RKO (cell line): ENCODE measurements at regions not wholly inside any gene's neighbourhood (a gene's known extent, or its start where the extent isn't known, plus 50 kb on each side); places are given as distances from the start of the nearest gene placed in this dataset.

Source experiments
- DNase-seq: peaks from one replicate; pipeline ENCODE4 v3.0.0-alpha.2; 2016; ENCODE audit warnings: low spot score

DNA sequence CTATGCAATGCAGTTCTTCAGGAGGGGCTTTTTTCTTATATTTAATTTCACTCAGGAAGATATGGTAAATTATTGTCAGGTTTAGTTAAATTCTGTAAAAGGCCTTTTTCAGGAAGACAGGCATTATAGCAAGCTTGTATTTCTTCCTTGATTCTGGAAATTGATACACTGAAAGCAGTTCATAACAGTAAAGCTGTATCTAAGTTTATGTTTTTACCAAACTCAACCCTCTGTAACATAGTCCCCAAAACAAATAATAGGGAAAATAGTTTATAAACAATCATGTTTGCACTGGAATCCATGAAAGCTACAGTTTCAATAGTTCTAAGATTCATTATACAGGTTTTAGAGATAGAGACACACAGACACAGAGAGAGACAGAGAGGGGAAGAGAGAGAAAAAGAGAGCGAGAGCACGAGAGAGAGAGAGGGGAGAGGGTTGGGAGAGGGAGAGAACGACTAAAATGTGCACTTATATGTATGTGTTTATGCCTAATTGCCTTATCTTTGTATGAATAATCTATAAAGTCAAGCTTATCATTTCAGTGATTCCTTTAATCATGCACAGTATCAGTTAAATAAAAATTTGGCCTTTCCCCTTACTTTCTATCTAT lies 454.4 kb downstream of the RFPL4B start:
- DNase-seq: no peak

DNA sequence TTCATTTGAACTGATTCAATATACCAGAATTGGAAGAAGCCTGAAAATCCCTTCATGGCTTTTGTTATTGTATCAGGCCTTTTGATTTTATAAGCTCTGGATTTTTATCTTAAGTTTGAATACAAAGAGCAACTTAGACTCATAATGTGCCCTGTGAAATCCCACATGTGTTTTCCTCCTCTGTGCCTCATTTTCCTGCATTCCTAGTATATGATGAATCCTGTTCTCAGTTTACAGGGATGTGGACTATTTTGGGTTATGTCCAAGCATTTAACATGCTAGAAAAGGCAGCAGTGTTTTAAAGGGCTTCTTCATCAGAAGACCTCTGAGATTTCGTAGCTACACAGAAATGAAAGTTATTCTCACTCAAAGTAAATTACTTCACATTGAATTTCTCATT lies 455.0 kb downstream of the RFPL4B start:
- DNase-seq: peak; percentile 1

DNA sequence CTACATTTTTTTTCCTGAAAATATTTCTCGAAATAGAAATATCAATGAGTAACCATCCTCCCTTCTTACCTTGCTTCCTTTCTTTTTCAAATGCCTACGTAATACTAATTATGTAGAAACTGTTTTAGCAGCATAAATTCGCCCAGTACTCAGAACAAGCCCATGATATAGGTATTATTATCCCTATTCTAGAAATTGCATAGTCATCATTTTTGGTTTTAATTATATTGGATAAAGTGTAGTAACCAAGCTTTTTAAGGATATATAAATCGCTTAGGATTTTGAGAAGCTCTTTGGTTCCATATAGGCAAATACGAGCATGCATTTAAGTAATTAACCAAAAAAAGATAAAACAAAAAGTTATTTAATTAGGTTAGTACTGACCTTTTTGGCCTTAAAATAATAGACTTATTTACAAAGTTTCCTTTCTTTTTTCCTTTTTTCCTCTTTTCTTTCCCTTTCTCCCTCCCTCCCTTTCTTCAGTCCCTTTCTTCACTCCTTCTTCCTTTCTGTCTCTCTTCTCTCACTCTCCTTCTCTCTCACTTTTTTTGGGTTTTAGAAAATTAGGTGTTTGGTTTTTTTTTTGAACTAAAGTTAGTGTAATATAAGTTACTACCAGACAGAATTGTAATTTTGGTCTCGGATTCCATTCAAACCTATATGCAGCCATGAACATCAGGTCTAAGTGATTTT lies 457.7 kb downstream of the RFPL4B start:
- no peak for DNase-seq

DNA sequence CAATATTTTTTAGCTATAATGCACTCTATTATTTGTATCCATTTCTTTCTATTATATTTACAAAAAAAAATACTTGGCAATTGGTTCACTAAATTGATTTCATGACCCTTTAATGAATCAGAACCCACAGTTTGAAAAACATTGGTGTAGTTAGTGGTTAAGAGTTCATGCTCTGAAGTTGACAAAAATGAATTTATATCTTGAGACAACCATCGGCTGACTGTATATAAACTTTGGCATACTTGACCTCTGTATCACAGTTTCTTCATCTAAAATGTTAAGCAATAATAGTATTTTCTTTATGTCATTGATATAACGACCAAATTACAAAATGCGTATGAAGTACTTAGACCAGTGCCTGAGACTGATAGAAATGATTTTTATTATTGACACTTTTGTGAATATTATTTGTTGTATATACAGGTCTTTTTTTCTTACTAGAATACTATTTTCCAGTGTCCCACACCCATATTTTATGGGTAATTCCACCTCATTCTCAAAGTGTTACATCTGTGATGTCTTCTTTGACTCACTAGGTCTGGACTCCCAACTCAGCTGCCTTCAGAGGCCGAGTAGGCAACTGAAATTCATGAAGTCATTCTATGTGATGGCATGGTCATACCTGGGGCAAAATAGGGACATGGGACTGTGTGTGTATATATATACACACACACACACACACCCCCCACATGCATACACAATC lies 459.2 kb downstream of the RFPL4B start:
- no peak for DNase-seq

DNA sequence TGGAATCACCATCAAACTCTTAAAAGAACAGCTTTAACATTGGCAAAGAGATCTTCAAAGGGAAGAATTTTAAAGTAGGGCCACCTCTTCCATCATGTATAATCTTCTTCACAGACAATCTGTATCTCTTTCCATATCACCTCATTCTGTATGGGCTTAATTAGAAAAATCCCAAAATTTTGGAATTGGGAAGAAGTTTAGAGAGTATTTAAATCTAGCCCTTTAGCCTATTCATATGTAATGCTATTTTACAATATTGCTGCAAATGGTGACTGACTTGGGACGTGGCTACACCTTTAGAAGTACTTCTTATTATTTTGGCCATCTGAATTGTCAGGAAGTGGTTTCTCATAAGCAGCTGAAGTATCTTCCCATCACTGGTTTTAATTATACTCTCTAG lies 474.3 kb downstream of the RFPL4B start:
- no peak for DNase-seq

DNA sequence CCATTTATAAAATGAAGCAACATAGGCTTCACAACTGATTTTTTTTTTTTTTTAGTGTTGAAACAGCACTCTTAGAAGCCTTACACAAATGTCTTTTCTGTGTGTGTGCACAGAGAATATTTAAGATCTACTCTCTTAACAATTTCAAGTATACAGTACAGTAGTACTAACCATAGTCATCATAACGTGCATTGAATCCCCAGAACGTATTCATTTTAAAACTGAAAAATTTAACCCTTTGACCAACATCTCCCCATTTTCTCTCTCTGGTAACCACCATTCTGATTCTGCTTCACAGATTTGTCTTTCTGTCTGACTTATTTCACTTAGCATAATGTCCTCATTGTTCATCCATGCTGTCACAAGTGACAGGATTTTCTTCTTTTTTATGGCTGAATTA lies 475.6 kb downstream of the RFPL4B start:
- no peak for DNase-seq

DNA sequence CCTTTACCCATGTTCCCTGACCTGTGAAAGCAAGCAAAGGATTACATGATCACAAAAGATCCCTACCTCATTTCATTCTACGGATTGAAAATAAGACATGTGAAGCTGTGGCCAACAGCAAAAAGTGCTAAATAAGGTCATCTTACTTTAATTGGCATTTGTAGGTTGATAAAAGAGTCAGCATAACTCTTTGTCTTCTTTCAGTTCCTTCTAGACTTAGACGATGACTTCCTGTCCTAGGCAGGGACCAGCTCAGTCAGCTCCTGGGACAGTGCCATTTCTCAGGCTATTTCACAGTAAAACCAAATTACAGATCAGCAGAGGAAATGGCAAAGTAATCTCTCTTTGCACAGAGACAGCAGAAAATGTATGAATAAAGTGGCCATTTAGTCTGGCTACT lies 480.7 kb downstream of the RFPL4B start:
- DNase-seq: no peak

DNA sequence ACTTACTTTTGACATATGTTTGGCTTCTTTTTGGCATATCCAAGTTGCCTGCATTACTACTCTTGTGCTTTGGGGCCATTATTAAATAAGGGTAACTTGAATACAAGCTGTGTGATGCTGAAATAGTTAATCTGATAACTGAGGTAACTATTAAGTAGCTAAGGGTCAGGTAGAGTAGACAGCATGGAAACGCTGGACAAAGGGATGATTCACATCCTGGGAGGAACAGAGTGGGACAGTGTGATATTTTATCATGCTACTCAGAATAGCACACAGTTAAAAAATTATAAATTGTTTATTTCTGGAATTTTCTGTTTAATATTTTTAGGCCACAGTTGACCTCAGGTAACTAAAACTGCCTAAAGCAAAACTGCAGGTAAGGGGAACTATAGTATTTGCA lies 483.9 kb downstream of the RFPL4B start:
- no peak for DNase-seq

DNA sequence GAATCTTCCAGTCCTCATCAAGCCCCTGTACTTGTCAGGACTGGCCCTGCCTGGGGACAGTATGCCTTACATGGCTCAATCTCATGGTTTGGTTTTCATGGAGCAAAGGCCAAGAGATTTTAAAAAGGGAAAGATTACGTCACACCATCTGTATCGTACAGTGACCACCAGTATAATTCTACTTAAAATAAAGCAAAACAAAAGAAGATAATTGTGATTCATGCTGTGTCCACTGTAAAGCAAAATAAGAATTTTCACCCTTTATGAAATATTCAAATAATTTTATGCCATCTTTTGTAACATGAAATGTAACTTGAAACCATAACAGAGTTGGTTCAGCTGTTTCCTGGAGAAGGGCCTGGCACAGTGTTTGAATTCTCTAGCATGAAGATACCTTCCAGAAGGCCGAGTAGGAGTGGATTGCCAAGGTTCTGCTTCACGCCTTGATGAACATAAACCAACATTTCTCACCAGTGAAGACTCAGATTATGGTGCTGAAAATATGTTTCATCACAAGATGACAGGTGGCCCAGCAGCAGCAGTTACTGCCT lies 486.5 kb downstream of the RFPL4B start:
- no peak for DNase-seq

DNA sequence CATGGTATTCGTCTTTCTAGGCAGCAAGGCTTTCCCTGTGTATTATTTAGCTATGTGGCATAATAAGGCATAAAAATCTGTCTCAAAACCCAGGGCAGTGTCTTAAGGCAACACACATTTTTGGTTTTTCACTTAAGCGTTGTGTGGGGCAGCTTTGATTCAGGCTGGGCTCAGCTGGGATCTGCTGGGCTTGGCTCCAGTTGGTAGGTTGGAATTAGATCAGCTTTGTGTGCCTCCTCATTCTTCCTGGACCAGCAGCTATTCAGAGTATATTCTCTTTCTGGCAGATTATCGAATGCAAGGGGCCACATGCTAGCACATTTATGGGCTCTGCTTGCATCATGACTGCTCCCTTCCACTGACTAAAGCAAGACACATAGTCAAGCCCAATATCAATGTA lies 487.9 kb downstream of the RFPL4B start:
- DNase-seq: no peak

DNA sequence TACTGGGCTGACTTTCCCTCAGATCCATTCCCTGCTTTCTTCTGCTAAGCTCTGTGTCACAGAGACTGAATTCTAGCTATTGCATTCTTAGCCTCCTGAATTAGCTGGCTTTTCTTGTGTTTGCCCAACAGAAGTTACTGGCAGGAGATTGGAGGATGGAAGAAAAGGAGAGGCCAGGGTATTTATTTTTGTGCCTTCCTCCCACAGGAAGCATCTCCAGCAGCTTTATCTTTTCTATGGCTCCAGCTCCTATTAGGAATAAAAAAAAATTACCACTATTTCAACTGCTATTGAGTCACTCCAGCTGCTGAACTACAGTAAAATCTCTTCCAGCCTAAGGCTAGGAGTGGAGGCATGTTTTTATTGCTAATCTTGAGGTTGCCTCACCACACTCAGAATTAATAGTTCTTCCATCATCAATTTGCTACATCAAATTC lies 492.4 kb downstream of the RFPL4B start:
- no peak for DNase-seq

DNA sequence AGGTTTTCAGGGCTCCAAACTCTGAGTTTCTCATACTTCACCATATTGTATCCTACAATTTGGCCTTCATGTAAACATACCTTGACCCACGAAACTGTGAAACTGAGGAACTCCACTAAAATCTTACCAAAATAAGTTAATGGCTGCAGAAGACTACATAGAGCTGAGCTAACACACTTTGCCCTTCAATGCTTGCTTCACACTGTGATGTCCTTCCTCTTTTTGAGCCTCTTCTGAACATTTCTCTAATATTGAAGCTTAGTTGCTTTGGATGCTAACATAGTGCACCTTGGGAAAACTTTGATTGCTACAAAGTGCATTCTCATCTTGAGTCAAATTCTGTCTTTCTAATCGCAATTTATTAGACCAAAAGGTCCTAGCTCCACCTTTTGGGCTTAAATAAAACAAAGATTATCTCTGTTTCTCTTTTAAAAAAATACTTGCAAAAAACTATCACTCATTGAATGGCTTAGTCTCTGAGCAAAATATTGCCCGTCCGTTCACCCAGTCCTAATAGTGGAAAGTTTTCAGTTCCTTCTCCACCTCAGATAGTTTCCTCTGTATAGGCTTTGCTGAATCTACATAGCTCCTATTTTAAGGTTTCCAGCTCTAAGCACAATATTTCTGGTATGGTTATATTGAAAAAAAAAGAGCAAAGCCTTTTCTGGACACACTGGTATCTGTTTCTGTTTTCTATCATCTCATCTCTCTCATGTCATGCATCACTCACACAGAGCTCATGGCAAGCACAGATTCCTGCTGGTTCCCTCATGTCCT lies 494.6 kb downstream of the RFPL4B start:
- DNase-seq: no peak

DNA sequence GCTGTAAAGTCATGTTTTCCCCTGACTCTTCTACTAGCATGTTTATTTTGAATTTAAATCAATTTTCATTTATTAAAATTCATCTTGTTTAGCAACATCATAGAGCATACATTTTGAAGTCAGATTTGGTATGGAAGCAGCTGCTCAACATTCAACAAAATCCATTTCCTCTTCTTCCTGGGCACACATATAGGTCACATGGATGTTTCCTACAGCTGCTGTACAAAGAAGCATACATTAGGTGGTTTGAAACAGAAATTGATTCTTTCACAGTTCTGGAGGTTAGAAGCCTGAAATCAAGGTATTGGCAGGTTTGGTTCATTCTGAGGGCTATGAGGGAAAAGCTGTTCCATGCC lies 495.2 kb downstream of the RFPL4B start:
- DNase-seq: no peak

DNA sequence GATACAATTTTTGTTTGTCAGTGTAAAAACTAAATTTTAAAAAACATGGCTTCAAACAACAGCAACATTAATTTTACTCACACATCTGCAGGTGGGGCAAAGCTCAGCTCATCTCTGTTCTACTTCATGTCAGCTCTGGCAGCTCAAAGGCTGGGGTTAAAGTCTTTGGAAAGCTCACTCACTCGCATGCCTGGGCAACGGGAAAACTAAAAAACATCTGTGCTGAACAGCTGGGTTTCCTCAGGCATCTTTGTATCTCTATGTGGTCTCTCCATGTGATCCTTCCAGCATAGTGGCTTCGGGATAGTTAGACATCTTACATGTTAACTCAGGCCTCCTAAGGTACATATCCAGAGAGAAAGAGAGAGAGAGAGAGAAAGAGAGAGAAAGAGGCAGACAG lies 499.6 kb downstream of the RFPL4B start:
- DNase-seq: no peak

DNA sequence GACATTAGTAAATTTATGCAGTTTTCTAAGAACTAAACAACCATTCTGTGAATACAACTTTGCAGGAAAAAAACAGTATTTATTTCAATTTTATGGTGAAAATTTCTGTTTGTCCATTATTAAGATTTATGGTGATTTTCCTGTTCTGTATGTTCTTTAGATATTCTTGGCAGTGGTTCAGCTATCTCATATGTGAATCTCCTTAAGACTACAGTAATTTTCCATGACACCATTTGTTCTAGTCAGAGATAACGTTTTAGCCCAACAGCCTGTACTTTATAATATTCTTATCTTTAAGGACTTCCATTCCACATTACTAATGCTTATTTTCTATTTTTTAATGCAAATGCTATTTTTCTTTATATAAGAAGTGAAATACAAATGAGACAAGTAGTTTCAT lies 504.0 kb downstream of the RFPL4B start:
- no peak for DNase-seq

DNA sequence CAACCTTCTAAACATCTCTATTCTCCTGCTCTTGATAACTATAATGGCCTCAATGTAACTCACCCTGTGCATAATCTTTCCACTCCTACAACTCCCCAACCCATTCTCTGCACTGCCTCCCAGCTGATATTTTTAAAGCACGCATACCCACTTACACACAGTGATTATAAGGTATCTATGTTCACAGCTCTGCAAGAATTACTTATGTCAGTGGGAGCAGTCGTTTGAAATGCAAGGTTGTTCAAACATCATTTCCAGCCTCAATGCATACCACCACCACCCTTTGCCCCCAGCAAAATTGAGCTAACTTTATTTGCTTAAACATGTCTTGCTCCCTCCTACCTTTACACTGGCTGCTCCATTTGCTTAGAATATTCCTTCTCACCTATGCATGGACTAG lies 506.0 kb downstream of the RFPL4B start:
- no peak for DNase-seq

DNA sequence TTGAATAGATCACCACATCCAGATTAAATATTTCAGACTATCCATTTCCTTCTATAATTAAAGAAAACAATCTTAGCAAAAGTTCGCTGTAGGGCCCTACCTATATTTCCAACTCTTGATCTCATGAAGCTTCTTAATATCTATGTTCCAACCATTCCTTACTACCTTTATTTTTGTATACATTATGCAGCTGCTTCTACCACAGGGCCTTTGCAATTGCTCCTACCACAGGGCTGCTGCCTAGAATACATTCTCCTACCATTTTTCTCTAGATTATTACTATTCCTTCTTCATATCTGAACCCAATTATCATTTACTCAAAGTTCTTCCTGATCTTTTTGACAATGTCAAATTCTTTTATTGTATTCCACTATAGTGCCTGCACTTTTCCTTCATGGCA lies 516.6 kb downstream of the RFPL4B start:
- no peak for DNase-seq

DNA sequence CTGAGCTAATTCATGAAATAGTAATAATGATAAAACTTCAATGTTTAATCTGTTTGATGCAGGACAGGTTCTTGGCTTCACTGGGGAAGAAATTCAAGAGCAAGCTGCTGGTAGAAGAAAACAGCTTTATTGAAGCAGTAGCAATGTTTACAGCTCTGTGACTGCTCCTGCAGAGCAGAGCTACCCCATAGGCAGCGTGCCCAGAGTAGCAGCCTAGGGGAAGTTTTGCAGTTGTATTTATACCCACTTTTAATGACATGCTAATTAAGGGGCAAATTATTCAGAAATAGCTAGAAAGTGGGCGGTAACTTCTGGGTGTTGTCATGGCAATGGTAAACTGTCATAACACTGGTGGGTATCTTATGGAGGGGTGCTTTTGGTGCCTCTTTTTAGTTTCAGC lies 518.0 kb downstream of the RFPL4B start:
- no peak for DNase-seq

DNA sequence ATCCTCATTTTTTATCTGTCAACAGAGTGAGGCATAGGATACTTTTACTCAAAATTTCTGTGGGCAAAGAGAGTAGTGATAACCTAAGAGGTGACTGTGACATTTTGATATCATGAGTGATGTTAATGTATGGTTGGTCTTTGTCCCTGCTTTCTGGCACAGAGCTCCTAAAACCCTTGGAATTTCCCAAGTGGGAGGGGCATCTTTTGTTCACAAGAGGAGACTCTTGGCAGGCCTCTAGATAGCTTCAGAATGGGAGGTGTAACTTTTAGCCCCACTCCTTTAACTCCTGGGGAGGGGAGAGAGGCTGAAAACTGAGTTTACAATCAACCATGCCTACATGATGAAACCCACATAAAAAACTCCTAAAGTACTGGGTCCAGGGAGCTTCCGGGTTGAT lies 527.8 kb downstream of the RFPL4B start:
- no peak for DNase-seq

DNA sequence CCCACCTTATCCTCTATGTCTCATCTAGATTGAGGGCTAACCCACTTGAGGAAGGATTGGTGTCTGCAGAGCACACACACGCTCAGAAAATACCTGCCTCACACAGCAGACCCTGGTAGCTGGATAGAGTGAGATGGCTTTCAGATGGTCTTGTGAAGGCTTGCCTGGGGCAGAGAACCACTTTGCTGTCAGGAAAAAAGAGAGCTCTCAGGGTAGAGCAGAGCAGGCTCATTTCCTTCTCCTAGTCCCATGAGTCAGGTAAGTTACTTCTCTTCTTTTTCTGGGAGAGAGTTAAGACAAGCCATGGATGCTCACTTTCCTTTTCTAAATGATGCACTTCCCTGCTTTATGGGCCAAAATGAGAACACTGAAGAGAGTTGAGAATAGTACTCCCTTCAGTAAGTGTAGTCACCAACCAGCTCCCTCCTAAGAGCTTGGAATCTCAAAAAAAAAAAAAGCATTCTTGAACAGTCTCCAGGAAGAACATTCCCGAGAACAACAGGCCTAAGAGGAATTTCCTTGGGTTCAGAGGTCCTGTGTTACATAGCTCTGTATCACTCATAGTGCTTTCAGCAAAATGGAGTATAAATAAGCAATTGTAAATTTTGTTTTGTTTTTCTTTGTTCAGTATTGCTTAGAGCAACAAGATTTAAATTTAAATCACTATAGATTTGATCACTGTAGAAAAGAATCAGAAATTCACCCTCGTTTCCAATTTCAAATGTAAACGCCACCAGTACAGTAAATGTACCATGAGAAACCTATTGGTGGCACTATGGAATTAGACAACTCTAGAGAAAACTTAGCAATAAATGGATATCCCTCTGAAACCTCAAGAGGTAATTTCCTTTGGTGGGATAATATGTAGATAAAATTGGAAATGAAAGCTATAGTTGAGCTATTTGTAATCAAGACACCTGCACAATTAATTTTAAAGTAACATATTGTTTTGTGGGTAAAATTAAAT lies 530.3 kb downstream of the RFPL4B start:
- peak; percentile 3 for DNase-seq

DNA sequence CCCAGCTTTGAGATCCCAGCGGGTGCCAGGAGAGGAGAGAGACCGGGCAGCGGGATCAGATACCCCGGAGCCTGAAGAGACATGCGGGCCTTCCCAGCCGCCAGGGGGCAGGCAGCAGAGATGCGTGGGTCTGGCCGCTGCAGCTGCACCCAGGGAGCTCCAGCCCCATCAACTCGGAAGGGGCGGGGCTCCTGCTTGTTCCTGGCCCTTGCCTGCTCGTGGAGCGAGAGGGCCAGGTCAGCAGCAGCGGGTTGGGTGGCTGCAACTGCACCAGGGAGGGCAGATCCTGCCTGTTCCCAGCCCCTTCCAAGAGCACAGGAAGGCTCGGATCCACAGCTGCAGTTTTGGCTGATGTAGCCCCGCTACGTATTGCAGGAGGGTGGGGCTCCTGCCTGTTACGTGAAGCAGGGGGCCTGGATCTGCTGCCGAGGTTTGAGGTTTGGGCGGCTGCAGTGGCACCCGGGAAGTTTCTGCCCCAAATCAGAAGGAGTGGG lies 532.8 kb downstream of the RFPL4B start:
- DNase-seq: no peak
